GM23248 (cell line): ENCODE measurements at regions not wholly inside any gene's neighbourhood (a gene's known extent, or its start where the extent isn't known, plus 50 kb on each side); places are given as distances from the start of the nearest gene placed in this dataset.

Source experiments
- DNase-seq: peaks from one replicate; pipeline ENCODE4 v3.0.0-alpha.2; 2015
- H2AFZ ChIP-seq: fragments of 200-600 bp; sonication (generic); 2 replicates; pipeline ENCODE4 v1.6.1; 2016; ENCODE audit warnings: antibody characterized with exemption
- H3F3A ChIP-seq: fragments of 200-600 bp; sonication (generic); 2 replicates; pipeline ENCODE4 v1.6.1; 2016; ENCODE audit warnings: mild to moderate bottlenecking, antibody characterized with exemption, mixed run types; ENCODE audit not compliant: insufficient read depth
- H3K27ac ChIP-seq: fragments of 200-600 bp; sonication (generic); 2 replicates; pipeline ENCODE4 v1.5.1; 2016; ENCODE audit warnings: mild to moderate bottlenecking
- H3K27me3 ChIP-seq: fragments of 200-600 bp; sonication (generic); replicated peaks from 2 replicates; pipeline ENCODE4 v1.6.1; 2016; ENCODE audit warnings: mild to moderate bottlenecking; ENCODE audit not compliant: insufficient read depth
- H3K36me3 ChIP-seq: fragments of 200-600 bp; sonication (generic); 2 replicates; pipeline ENCODE4 v1.6.1; 2016; ENCODE audit warnings: low read depth, mild to moderate bottlenecking
- H3K4me1 ChIP-seq: fragments of 200-600 bp; sonication (generic); 2 replicates; pipeline ENCODE4 v1.6.1; 2016; ENCODE audit warnings: mild to moderate bottlenecking; ENCODE audit not compliant: insufficient read depth
- H3K4me2 ChIP-seq: fragments of 200-600 bp; sonication (generic); one replicate; pipeline ENCODE4 v1.6.1; 2016; ENCODE audit warnings: mild to moderate bottlenecking; ENCODE audit not compliant: unreplicated experiment
- H3K4me3 ChIP-seq: fragments of 200-600 bp; sonication (generic); 2 replicates; pipeline ENCODE4 v1.5.1; 2016; ENCODE audit warnings: mild to moderate bottlenecking
- H3K79me2 ChIP-seq: fragments of 200-600 bp; sonication (generic); 2 replicates; pipeline ENCODE4 v1.6.1; 2016; ENCODE audit warnings: mild to moderate bottlenecking; ENCODE audit not compliant: insufficient read depth
- H3K9ac ChIP-seq: fragments of 200-600 bp; sonication (generic); 2 replicates; pipeline ENCODE4 v1.6.1; 2016; ENCODE audit warnings: mild to moderate bottlenecking
- H3K9me2 ChIP-seq: fragments of 200-600 bp; sonication (generic); 2 replicates; pipeline ENCODE4 v1.6.1; 2016; ENCODE audit warnings: mixed run types, mild to moderate bottlenecking, moderate library complexity; ENCODE audit not compliant: insufficient read depth
- H3K9me3 ChIP-seq: fragments of 200-600 bp; sonication (generic); one replicate; pipeline ENCODE4 v1.6.1; 2017; ENCODE audit warnings: low read depth
- H4K20me1 ChIP-seq: fragments of 200-600 bp; sonication (generic); 2 replicates; pipeline ENCODE4 v1.6.0; 2016; ENCODE audit not compliant: insufficient read depth
- EZH2 ChIP-seq: fragments of 200-600 bp; sonication (generic); IDR thresholded peaks from 2 replicates; pipeline ENCODE4 v1.6.1; 2018; ENCODE audit warnings: antibody characterized with exemption, mild to moderate bottlenecking; ENCODE audit not compliant: insufficient read depth, poor library complexity, severe bottlenecking
- EZH2phosphoT487 ChIP-seq: fragments of 200-600 bp; sonication (generic); IDR thresholded peaks from 2 replicates; pipeline ENCODE4 v1.6.1; 2018; ENCODE audit warnings: antibody characterized with exemption, moderate library complexity, mild to moderate bottlenecking, low read depth; ENCODE audit not compliant: insufficient read depth
- WGBS, 2 experiments: methylation state at CpG; one replicate each; pipeline ENCODE4 v1.1.6; 2015 to 2017; ENCODE audit warnings: low lambda C conversion rate in 2 of 2, low coverage in 1 of 2; ENCODE audit errors: missing lambda C conversion rate in 2 of 2; 5-methylcytosine and 5-hydroxymethylcytosine counted together
- in situ Hi-C: fragments of 300-500 bp; cut with MboI; formaldehyde crosslinking; loops from 2 replicates; pipeline ENCODE4 v1.15.0; 2020

DNA sequence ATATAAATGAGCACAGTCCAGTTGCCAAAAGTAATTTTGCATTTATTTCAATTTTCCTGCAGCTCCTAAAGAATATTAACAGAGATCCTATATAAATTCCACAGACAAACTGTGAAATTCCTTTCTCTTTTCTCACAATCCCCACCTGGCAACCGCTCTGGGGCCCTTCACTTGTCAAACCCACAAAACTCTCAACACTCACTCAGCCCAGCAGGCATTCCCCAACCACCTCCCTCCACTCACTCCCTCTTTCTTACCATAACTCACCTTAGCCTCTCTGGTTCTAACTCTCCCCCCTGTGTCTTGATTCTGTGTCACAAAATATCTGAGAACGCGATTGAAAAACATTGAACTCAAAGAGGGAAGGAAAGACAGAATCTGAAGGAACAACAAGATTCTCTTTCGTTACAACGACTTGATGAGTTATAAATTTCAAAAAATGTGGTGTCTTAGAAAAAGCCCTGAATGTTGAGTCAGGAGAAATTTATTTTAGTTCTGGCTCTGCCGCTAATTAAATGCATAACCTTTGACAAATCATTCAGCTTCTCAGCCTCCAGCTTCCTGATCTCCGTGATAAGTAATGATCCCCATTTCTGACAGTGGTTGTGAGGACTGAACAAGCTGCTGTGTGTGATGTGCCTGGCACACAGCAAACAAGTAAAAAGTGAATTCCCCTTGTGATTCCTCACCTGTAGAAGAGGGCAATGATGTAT lies 87.9 kb downstream of the UNC5CL start:
- peak overlapping the region; percentile 54 for H3K27ac ChIP-seq

GRCh38 chr6:40948570-40948969 lies 90.5 kb downstream of the UNC5CL start:
- in situ Hi-C loops = no loop called here
- Histone ChIP-seq H3K4me3 (no peak overlapping the region), H3K36me3 (no peaks in the 10 kb centered on the region), H3K4me1 (peaks cover 48% of the 10 kb centered on the region), H4K20me1 (no peaks in the 10 kb centered on the region), H3K79me2 (no peaks in the 10 kb centered on the region), H3K27ac (no peak overlapping the region), H3K9me3 (no peaks in the 10 kb centered on the region), H3K4me2 (peak overlapping the region; percentile 34), H2AFZ (no peak overlapping the region), H3K27me3 (no peaks in the 10 kb centered on the region), H3F3A (peaks cover 40% of the 10 kb centered on the region), H3K9ac (no peak overlapping the region), H3K9me2 (no peaks in the 10 kb centered on the region)
- 65 to 66% methylated on average over 3 of the region's 3 CpGs for WGBS, 2 experiments
- peak; percentile 59 for DNase-seq
- TF ChIP-seq EZH2 (no peak), EZH2phosphoT487 (no peak)

More for the DNA sequence above, 87.9 kb downstream of the UNC5CL start:
- peaks cover 40% of the 10 kb centered on the region for H3F3A ChIP-seq
- no peaks in the 10 kb centered on the region for H3K36me3 ChIP-seq
- peak overlapping the region; percentile 37 for H3K9ac ChIP-seq
- H4K20me1 ChIP-seq = no peaks in the 10 kb centered on the region
- H3K9me2 ChIP-seq = no peaks in the 10 kb centered on the region
- peak overlapping the region; percentile 35; the same call in 1 of the 2 replicates for H2AFZ ChIP-seq
- peak; percentile 73 for DNase-seq
- H3K4me1 ChIP-seq = peaks cover 52% of the 10 kb centered on the region
- TF ChIP-seq EZH2phosphoT487 (no peak; the same call in 1 of the 2 replicates), EZH2 (no peak)
- H3K4me2 ChIP-seq = peak overlapping the region; percentile 79
- H3K27me3 ChIP-seq = no peaks in the 10 kb centered on the region
- H3K4me3 ChIP-seq = peak overlapping the region; percentile 58
- in situ Hi-C loops = no loop called here
- H3K79me2 ChIP-seq = no peaks in the 10 kb centered on the region
- WGBS, 2 experiments = 1% methylated on average over 7 of the region's 7 CpGs
- no peaks in the 10 kb centered on the region for H3K9me3 ChIP-seq

DNA sequence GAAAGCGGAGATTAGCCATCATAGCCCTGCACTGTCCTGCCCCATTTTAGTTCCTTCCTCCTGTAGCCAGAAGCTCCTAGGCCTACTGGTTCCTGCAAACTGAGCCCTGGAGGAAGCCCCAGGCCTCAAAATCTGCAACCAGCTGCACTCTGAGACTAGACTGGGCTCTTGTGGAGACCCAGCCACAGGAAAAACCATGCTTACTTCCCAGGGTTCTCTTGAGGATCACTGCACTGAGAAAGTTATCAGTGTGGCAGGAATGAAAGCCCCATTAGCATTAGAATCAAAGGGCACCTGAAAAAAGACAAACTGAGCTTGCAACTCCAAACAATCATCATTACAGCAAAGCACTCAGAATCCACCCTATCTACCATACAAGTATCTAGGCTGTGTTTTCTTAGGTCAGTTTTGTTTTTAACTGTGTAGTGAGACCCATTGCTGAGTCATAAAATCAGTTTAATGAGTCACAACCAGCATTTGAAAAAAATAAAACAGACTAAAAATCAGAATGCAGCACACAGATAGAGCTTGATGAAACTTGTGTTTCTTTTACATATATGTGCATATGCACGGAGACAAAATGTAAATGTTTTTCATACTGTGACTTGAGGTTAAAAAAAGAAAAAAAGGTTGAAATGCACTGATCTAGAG lies 91.0 kb downstream of the UNC5CL start:
- peak; percentile 84 for DNase-seq
- TF ChIP-seq EZH2 = no peak
- TF ChIP-seq EZH2phosphoT487 = no peak
- H2AFZ ChIP-seq = no peak overlapping the region
- H3K9me2 ChIP-seq = no peaks in the 10 kb centered on the region
- H3K9ac ChIP-seq = no peak overlapping the region
- H3K4me1 ChIP-seq = peaks cover 45% of the 10 kb centered on the region
- H4K20me1 ChIP-seq = no peaks in the 10 kb centered on the region
- peaks cover 40% of the 10 kb centered on the region for H3F3A ChIP-seq
- H3K4me3 ChIP-seq = no peak overlapping the region
- 0 out of 2 replicates have a peak overlapping the region, but pooled peaks have one; percentile 21 for H3K27ac ChIP-seq
- H3K4me2 ChIP-seq = peak overlapping the region; percentile 34
- in situ Hi-C loops = no loop called here
- no peaks in the 10 kb centered on the region for H3K36me3 ChIP-seq
- no peaks in the 10 kb centered on the region for H3K27me3 ChIP-seq
- no peaks in the 10 kb centered on the region for H3K79me2 ChIP-seq
- no peaks in the 10 kb centered on the region for H3K9me3 ChIP-seq
- 46 to 51% methylated on average over 2 of the region's 2 CpGs for WGBS, 2 experiments

DNA sequence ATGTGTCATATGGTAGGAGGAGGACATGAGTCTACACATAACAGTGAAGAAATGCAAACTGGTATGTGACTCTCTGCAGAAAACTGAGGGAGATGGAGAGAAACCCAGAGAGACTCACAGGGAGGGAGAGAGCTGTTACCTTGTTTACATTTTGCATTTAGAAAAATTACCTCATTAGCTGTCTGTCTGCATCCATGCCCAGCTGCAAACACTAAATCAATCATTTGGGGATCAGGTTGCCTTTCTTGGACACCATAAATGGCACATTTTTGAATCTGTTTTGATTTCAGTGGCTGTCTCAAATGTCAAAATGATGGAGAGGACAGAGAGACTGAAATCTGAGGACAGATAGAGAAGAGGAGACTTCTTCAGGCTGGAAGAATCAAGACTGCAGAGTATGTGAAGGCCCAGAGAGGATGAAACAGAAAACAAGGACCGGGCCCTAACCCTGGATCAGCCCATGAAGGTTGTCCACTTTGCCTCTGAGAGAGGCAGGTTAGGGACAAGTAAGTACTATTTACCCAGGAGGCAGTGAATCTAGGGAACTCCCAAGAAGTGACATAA lies 92.2 kb downstream of the UNC5CL start:
- Histone ChIP-seq H3K9me3 (no peaks in the 10 kb centered on the region), H3K36me3 (no peaks in the 10 kb centered on the region), H4K20me1 (no peaks in the 10 kb centered on the region), H3K9ac (no peak overlapping the region), H3K4me1 (peaks cover 40% of the 10 kb centered on the region), H3K4me2 (no peak overlapping the region), H2AFZ (no peak overlapping the region), H3K27me3 (no peaks in the 10 kb centered on the region), H3K4me3 (no peak overlapping the region), H3K79me2 (no peaks in the 10 kb centered on the region), H3K9me2 (no peaks in the 10 kb centered on the region), H3K27ac (no peak overlapping the region), H3F3A (peaks cover 35% of the 10 kb centered on the region)
- in situ Hi-C loops = no loop called here
- TF ChIP-seq EZH2 (no peak), EZH2phosphoT487 (no peak)
- peak; percentile 32 for DNase-seq
- 100% methylated on average over 1 of the region's 1 CpG for WGBS, 2 experiments
